ENCODE measurements at regions not wholly inside any gene's neighbourhood (a gene's known extent, or its start where the extent isn't known, plus 50 kb on each side); places are given as distances from the start of the nearest gene placed in this dataset.
A peak's percentile ranks its signal among the peaks of the same experiment; 100 is the strongest.

DNA sequence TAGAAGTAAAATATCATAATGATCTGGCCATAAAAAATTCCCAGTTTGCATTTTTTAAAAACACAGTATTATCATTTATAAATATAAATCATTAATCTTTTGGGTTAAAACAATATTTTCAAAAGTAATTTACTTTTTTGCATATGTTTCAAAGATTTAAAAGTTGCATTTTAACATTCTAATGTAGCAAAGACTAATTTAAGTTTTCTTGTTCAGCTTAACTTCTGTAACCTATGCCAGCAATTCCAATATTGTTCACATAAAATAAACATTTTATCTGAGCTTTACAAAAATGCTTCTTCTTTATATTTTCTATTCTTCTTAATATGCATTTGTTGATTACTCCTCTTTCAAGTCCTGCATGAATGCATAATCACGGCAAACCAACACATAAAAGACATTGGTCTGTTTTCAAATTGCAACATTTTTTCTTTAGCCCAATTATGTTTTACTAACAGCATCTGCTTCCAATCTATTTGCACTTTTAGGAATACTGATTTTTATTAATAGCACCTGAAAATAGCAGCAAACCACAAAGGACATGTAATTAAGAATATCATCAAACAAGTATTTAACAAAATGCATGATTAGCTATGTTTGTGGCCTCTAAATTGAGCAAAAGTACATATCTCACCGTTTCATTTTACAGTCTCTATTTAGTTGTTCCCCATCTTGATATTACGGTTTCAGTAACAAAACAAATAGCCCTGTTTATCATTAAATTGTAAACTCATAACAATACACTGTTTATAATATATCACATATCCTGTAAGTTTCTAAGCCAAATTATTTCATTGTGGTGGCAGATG is 286.9 kb upstream of the NFE2L3 start:
- DNase-seq: peak; percentile 44 to 63

DNA sequence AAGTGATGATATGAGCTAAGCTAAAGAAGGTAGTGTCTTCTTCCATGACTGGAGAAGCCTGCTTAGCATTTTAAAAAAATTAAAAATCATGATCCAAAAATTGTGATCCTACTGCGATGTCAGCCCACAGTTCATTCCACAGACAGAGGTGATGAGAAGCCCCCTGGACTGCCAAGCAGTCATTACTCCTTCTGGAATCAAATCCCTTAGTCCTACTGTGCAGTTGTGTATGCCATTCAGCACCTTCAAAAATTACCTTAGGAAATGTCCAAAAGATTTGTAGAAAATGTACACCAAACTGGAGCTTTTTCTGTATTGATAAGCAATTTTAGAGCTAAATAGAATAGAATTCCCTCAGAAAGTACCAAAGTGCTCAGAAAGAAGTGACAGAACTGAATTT is 283.5 kb upstream of the NFE2L3 start:
- no peak for DNase-seq

DNA sequence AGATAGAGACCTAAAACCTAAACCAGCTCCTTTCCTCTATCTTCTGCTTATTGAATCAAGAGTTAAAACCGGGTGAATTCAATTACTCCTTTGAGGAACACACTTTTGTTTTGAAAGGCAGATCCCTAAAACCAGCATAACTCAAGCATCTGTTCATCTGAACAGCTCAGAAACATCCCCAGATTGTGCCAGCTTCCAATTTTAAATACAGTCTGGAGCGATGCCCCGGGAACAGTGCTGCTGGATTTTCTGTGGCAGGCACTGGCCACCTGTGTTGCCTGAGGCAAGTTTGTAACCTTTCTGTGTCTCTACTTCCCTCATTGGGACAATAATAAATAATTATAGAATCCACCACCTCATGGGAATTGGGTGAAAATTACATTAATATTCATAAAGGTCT is 281.4 kb upstream of the NFE2L3 start:
- DNase-seq: peak; percentile 54 to 80

DNA sequence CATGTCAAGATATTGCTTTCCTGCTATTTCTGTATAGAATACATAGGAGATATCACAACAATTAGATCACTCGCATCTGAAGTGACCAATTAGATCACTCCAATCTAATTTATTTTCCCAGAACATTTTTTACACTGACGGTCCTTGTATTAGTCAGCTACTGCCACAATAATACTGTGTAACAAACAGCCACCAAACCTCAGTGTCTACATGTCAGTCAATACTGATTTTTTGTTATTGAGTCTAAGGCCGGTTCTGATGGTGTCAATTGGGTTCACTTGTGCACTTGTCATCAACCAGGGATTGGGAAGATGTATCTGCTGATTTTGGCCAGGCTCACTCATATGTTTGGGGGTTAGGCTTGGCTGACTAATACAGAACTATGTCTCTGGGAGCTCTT is 275.9 kb upstream of the NFE2L3 start:
- no peak for DNase-seq

DNA sequence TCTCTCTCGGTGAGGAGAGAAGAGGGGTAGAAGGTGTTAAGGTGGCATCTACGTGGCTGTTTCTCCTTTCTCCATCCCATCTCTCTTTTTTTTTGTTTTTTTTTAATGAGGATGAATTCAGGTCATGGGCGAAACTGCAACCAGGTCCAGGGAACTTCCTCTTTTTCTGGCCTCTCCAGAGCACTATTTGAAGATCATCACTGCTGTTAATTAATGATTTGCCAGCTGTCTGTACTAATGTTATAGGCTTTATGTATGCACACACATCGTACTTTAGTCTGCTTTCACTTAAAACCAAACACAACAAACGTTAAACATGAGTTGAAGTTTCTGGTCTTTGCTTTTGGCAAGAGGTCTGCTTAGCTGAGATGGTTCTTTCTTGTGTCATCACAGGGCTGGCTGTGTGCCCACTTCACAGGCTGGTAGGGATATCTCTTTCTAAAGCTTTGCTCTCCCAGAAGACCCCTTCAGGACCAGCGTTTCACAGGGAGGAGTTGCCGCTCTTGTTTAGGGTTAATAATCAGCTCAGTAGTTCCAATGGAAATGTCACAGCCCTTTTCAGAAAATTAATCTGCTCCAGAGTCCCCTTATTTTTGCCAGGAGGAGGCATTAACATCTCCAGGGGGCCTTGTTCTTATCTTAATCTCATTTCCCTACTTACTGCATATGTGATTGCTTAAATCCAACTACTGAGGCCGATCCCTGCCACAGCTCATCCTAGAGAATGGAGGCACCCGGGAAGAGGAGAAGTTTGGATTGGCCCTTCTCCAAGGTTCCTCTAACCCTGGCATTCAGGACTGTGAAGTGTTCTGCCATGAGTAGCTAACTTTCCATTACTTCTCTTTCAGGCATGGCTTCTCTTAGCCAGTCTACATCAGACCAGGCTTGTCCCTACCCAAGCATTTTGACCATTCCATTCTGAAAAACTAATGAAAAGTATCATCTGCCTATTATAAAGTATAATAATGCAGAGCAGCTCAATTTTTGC is 273.9 kb upstream of the NFE2L3 start:
- peak; percentile 62 to 81 for DNase-seq

DNA sequence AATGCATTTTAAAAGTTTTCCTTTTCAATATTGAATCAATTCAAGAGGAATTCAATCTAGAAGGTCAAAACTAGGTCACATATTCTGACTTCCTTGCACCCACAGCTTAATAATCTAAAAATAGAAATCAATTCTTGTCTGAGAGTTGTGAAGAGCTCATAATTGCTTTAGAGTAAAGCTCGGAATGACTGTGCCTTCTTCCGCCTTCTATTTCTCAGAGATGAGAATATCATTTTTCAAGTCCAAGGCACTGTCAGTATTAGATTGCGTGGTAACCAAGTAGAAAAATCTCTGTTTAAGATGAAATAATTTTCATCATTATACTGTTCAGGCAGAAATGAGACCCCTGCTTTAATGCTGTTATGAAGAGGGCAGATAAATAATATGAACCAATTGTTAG is 272.2 kb upstream of the NFE2L3 start:
- DNase-seq: no peak

DNA sequence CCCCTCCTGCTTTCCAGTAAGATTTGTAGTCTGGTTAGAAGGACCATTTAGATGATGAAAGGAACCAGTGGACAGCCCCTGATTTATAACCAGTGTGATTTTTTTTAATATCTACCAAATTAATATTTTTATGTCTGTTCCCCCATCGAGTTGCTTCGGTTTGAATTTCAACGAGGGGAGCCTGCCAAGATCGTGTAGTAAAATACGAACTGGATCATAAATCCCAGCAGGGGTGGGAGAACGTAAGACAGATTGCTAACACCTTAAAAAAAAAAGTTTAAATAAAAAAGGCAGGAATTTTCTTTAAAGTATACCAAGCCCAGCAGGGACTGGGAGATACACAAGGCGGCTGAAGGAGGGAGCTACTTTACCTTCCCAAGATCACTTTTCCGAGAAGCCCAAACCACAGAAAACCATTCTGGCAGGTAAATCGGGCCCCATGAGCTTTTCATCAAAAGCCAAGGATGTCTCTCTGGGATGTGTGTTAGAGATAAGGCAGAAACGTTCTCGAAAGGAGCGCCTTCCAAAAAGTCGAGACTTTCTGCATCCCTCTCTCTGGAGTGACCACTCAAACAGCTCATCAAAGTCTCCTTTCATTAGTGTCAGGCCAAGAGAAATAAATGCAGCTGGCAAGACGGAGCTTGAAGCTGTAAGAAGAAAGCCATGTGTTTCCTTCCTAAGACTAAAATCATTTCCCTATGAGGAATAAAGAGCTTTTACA is 270.5 kb upstream of the NFE2L3 start:
- DNase-seq: no peak

DNA sequence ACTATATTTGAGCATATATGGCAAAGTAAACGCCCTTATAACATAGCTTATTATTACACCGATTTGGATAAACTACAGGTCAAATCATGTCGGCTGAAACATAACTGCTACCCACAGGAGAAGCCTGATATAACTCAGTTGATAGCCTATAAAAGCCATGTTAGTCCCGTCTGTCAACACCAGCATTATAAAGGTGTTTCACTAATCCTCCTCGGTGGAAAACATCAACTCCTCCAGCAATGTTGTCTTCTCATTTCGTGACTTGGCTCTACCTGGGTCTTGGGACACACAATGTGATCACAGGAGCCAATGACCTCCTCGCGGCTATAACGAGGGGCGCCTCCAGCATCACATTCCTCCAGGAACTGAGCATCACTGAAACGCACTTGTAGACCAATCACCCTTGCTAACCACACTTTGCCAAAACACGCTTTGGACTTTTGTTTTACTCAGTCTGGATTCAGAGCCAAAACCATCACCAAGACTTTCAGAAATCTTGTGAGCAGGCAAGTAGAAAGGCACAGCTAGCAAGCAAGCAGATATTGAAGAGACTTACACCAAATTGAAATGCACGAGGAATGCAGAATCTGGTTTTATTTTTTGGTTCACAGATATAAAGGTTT is 269.7 kb upstream of the NFE2L3 start:
- DNase-seq: no peak

DNA sequence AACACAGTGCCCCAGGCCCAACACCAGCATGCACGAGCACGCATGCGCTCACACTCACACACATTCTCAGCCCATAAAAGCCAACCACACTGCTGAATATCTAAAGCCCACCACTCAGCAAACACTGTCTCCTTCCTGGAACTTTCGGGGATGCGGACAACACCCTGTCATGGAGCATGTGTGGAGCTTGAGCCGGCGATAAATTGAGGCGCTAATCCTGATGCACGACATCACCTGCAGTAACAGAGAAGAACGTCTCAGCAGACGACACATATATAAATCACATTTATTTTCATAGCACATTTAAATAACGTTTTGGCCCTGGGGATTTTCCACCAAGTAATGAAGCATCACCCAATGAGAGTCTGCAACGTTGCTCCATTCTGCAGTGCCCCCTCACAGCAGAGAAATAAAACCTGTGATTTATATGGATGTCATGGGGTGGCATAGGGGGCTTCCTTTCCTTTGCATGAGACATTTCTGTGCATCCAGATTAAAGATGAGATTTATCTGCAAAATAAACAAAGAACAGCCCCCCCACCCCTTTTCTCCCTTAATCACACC is 267.7 kb upstream of the NFE2L3 start:
- no peak for DNase-seq

DNA sequence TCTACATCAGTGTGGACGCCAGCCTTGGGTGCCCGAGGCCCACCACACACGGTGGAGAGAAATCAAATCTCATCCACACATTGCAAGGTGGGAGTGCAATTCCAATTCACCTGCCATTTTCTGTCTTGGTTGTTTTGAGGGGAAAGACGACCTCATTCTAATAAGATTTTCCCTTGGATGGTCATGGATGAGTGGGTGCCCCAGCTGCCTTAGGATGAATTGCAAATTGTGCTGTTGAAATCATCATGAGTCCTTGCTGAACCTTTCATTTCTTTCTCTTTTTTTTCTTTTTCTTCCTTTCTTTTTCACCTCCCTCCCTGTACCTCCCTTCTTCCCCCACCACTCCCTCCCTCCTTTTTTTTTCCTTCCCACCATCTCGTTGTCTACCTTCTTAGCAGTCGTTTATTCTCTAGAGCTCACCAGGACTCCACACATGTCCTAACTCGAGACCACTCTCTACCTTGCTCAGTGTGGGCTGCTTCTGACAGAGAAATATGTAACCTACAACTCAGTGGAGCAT is 266.9 kb upstream of the NFE2L3 start:
- no peak for DNase-seq

DNA sequence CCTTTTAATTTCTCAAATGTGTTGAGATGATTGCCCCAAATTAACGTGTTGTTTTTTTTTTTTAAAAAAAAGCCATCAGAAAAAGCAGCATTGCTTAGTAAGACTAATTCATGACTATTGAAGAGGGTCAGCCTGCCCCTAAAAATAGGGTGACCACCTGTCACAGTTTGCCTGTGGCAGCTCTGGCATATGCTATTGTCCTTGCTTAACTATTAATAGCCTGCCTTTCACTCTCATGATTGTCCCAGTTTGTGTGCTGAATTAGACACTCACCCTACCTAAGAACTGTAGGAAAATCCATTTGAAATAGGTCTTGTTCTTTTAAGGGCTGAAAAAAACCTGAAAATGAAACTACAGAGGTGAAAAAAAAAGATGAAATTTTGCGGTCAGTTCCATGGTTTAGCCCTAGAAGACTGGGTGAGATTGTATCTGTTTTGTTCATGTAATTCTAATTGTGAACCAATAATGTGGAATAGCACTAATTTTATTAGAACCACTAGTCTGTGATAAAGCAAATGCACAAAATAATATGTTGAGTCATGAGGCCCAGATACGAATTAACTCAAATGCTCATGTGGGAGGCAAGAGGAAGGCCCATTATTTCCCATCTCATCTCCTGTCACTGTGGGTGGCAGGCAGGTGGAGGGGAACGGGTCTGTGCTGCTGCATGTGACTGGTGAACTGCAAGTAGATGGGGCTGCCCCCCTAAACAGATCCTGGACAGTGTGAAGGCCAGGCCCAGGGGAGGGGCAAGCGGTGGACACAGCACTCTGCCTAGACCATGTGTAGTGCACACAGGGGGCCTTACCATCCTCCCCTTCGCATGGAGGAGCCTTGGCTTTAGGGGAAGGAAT is 265.4 kb upstream of the NFE2L3 start:
- no peak for DNase-seq

DNA sequence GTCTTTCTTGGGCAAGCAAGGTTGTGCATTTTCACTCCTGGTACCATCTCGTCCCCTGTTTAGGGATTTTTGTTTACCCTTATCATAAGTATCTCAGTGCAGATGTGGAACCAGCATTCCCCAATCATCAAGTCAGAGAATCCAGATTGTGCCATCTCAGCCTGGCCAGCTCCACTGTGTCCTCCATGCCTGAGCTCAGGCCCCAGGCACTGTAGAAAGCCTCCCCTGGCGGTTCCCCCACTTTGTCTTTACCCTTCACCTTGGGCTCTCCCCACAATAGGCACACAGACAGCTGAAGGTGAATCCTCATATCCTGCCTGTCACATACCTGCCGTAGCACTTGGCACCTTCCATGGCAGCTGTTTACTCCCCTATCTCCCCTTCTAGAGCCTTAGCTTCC is 264.7 kb upstream of the NFE2L3 start:
- no peak for DNase-seq

DNA sequence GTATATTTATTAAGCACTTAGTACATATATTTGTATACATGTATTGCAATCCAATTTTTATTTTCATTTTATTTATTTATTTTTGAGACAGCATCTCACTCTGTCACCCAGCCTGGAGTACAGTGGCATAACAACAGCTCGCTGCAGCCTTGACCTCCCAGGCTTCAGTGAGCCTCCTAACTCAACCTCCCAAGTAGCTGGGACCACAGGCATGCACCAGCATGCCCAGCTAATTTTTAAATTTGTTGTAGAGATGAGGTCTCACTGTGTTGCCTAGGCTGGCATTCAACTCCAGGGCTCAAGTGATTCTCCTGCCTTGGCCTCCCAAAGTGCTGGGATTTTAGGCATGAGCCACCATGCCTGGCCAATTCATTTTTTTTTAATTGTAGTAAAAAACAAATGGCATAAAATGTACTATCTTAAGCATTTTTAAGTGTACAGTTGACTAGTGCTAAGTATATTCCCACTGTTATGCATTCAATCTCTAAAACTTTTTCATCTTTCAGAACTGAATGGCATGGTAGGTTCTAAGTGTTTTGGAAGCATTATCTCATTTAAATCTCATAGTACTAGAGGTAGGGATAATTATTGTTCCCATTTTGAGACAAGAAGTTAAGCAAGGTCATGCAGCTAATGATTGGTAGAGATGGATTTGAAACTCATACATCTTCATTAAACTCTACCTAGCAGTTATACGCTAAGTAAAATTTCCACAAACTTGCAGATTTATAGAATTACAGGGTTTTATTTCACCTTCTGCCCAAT is 264.0 kb upstream of the NFE2L3 start:
- DNase-seq: no peak

DNA sequence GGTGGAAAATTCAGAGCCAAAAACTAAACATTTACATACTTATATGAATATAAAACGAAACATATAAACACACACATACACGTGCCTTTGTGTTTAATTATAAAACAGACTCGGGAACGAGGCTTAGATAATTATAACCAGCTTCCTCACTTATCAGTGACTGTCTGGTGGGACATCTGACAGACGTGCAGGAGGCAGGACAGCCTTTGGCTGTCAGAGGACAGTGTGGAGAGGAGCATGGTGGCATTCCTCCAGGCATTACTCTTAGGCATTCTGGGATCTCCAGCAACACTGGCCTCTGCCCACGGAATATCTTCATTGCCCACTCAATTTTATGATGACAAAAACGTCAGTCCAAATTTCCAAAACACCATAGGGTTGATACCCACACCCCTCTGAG is 262.2 kb upstream of the NFE2L3 start:
- no peak for DNase-seq

DNA sequence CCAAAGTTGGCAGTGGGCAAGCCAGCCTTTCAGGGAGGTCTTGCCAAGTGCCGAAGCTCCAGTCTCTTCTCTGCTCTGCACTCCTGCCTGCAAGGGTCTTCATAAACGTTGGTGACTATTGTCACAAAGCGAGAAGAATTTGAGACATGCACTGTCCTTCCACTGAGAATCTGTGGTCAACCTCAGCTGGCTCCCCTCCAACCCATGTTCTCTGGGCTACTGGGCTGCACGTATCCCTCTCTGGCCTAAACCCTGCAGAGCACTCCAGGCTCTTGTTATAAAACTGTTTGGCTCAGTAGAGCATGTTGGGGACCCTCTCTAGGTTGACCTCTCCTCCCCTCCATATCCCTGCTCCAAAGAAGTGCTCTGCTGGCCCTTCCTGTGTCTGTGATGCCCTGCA is 260.4 kb upstream of the NFE2L3 start:
- DNase-seq: no peak

DNA sequence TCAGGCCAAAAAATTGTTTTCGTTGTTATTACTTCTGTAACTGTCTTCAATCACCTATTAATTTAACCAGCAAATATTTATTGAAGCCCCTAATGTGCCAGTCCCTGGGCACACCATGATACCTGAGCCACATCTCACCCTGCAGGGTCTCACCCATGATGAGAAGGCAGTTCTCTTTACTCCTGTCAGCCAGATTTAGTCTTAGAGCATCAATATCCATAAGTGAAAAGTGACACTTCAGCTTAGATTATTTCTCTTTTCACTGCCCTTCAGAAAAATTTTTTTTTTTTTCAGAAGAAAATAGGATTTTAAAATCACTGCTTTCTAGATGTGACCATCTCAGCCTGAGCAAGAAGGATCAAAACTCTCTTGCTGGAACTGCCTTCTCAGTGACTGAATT is 258.6 kb upstream of the NFE2L3 start:
- DNase-seq: no peak

DNA sequence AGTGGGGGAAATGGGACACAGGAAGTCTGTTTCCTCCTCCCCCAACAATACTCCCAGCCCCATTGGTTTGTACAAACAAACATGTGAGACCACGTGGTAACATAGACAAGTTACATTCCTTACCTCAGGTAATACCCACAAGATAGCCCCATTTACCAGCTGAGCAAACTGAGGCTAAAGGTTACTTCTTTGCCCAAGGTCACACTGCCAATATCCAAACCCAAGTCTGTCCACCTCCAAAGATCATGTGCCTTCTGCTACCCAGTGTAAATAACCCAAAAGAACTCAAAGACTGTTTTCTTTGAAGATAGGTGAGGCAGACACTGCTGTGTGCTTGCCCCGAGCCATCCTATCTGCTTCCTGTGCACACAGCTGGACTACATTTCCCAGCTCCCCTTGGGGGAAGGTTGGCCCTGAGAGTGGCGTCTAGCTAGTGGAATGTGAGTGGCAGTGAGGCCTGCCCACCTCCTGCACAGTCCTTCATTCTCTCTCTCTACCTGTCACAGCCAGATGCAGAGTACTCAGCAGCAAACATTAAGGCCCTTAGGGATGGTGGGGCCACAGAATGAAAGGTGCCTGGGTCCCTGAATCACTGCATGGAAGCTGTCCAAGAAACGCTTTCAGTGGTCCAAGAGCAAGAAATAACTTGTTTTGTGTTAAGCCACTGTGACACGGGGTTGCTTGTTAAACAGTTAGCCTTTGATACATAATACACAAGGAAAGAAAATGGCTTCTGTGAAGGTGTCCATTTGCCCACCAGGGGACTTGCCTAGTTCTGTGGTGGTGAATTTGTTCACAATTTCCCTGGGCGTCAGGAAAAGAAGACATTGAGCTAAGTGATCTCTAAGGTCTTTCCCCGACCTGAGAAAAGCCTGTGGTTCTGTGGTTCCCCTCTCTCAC is 257.7 kb upstream of the NFE2L3 start:
- peak in 1 of 2 experiments; percentile 36 for DNase-seq

DNA sequence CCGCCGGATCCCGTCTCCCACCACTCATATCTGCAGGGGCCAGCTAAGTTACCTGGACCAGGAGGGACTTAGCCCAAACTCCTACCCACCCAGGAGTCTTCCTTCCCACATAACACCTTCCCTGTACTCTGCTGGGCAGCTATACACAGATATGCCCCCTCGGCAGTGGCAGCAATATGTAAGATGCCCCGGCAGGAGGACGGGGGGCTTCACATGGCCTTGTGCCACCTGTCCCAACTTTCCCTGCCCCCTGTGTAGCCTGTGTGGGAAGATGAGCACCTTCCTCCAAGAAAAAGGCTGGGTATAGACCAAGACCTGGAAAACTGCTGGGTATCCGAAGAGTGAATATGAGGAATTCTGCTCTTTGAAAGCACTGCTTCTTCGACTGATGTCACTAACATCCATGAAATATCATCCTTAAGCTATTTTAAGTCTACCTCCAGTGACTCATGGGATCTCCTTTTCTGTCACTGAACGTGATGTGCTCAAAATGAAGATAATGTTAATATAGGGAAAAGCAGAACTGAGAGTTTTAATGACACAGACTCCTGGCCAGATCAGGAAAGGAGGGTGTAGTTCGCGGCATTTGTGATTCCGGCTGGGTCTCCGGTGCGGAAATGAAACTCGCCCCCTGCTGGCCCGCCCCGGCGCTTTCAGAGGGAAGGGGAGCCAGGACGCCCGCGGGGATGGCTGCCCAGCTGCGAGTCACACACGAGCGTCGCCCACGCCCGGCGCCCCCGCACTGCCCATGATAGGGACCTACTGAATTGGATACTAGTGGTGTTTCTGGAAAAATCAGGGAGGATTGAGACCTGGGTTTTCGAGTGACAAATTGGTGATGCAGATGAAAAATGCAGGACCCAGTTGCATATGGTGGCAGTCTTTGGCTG is 256.9 kb upstream of the NFE2L3 start:
- no peak for DNase-seq
